ENCODE measurements at regions not wholly inside any gene's neighbourhood (a gene's known extent, or its start where the extent isn't known, plus 50 kb on each side); places are given as distances from the start of the nearest gene placed in this dataset.
"Not testable (repeated sequence)": the region's sequence is repeated elsewhere in the genome, so short reads cannot be mapped to it uniquely, and the experiment has no call there.

DNA sequence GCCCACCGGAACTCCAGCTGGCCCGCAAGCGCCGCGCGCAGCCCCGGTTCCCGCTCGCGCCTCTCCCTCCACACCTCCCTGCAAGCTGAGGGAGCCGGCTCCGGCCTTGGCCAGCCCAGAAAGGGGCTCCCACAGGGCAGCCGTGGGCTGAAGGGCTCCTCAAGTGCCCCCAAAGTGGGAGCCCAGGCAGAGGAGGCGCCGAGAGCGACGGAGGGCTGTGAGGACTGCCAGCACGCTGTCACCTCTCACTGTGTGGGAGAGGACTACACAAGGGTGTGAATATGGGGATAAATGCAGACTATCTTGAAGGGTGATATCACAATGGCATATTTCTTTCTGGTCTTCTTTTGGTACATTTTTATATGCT lies 158.3 kb upstream of the PPP1R3A start:
- not testable (repeated sequence) for DNase-seq

DNA sequence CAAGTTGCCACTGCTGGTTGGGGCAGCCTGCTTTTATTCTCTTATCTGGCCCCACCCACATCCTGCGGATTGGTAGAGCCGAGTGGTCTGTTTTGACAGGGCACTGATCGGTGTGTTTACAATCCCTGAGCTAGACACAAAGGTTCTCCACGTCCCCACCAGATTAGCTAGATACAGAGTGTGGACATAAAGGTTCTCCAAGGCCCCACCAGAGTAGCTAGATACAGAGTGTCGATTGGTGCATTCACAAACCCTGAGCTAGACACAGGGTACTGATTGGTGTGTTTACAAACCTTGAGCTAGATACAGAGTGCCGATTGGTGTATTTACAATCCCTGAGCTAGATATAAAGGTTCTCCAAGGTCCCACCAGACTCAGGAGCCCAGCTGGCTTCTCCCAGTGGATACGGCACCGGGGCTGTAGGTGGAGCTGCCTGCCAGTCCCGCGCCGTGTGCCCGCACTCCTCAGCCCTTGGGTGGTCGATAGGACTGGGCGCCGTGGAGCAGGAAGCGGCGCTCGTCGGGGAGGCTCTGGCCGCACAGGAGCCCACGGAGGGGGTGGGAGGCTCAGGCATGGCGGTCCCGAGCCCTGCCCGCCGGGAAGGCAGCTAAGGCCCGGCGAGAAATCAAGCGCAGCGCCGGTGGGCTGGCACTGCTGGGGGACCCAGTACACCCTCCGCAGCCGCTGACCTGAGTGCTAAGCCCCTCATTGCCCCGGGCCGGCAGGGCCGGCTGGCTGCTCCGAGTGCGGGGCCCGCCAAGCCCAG lies 157.8 kb upstream of the PPP1R3A start:
- DNase-seq: not testable (repeated sequence)

DNA sequence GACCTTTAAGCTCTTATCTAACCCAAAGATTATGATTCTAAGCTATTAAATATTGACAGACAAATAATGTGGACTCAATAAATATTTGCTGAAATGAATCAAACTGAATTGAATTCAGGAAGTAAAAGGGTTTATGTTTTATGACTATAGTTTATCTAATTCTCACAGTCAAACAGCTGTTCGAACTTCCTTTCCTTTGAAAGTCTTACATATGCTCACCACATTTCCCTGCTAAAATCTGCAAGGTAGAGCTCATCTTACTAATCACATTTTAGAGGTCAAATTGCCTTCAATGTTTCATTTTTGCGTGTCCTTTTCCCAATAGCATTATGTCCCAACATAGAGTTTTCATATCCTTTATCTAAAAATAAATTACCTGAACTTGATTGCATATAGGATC lies 154.9 kb upstream of the PPP1R3A start:
- no peak for DNase-seq

DNA sequence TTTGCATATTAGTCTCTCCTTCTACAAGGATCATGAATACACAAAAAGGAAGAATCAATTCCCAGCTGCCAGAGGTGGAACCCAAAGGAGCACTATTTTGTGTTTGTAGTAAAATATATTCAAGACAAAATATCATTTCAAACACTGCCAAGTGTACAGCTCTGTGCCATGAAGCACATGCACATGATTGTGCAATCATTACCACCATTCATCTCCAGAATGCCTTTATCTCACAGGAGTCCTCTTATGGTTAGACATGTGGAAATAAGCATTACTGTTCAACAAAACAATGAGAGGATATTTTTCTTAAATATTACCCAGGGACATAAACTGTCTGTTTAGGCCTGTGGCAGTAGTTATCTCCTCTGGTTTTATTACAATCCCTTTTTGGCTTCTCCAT lies 151.4 kb upstream of the PPP1R3A start:
- peak; percentile 64 for DNase-seq

DNA sequence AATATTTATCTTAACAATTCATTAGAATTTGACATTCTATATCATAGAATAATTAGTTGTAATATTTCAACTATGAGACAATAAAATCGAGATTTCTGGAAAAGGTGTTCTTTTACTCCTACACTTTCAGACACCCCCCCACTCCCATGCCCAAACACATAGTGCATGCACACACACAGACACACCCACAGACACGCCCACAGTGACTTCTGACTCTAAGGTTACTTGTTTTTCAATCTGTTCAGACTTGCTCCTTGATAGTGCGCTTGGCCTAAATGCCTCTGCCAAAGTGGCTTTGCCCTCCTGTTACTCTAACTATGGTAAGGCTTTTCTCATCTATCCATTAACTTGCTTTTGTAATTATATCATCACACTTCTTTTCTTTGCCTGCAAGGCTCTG lies 144.0 kb upstream of the PPP1R3A start:
- no peak for DNase-seq

DNA sequence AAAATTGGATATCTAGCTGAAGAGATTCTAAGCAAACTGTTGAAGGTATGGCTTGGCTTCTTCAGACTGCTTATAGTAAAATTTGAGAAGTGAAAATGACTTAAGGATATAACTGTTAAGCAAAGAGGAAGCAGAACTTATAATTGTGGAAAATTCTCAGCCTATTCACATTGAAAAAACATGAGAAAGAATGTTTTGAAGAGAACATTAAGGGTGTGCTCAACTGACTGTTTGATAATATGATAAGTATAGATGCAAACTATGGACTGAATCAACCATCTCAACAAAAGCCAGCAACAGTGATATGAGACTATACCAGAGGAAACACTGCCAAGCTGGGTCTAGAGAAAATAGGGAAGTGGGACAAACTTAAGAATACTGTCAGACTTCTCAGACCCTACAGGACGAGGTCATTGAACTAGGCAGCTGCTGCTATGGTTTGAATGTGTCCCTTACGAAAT lies 133.1 kb upstream of the PPP1R3A start:
- DNase-seq: no peak

DNA sequence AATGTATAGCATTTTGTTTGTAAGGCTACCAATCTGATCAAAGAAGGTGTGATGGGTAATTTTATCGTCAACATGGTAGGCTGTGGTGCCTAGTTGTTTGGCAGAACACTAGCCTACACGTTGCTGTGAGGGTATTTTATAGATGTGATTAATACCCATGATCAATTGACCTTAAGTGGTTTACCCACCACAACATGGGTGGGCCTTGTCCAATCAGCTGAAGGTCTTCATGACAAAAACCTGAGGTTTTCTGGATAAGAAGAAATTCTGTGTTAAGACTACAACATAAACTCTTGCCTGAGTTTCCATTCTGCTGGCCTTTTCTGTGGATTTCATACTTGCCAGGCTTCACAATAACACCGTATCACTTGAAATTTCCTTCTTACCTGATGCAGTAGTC lies 131.8 kb upstream of the PPP1R3A start:
- DNase-seq: no peak

DNA sequence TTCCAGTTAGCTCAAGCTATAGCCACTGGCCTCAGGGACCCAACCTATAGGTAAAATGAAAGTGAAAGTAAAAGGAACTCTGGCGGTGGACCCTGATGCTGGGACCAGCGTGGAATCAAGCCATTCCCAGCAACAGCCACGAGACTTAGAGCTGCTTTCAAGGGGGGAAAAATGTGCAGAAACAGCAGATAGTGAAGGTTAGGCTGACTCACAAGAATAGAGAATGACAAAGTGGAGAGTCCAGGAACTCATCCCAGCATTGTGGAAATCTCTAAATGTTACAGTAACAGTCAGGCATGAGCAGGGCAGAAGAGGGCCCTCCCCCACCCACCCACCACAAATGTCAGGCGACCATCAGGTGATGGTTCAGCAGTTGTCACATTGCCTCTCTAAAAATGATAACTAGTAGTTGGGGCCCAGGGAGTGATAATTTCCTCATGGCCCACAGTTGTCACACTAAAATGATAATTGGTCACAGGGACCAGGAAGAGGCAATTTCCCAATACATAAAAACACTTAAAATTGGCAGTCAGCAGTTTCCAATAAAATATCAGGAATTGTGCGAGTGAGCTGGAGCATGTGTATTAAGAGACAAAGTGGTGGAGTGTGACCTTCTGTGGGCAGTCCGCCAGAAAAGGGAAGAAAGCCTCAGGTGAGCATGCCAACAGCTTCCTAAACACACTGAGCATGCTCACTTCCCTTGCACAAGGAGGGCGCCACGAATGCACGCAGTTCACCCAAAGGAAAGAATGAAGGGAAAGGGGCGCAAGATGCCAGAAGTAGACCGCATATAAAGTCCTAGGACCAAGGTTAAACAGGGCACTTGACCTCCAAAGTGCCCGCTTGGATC lies 129.8 kb upstream of the PPP1R3A start:
- DNase-seq: peak; percentile 17

DNA sequence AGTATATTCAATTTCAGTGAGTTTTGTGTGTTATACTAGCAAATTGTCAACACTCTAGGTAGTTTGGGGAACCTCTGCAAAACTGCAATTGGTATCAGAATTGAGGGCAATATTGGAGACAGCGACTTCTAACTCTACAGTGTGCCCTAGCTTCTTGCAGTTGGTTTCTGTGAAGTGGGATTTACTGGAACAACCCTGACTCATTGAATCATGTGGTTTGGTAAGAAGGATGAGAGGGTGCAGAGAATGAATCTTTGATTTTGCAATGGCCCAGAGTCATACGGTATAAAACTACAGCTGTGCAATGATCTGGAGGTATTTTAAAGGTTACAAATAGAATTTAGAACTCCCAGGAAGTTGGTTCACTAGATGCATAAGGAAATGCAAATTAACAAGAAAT lies 129.1 kb upstream of the PPP1R3A start:
- DNase-seq: peak; percentile 64

DNA sequence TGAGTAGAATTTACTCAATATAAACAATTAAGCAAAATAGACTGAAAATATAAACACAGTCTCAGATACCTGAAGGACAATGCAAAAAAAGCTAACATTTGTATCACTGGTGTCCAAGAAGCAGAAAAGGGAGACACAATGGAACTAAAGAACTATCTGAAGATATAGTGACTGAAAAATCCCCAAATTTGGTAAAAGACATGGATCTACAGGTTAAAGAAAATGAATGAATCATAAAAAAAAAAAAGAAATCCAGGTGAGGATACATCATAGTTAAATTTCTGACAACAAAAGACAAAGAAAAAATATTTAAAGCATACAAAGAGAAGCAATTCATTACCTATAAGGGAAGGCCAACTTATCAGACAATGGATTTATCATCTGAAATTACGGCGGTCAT lies 114.7 kb upstream of the PPP1R3A start:
- no peak for DNase-seq

DNA sequence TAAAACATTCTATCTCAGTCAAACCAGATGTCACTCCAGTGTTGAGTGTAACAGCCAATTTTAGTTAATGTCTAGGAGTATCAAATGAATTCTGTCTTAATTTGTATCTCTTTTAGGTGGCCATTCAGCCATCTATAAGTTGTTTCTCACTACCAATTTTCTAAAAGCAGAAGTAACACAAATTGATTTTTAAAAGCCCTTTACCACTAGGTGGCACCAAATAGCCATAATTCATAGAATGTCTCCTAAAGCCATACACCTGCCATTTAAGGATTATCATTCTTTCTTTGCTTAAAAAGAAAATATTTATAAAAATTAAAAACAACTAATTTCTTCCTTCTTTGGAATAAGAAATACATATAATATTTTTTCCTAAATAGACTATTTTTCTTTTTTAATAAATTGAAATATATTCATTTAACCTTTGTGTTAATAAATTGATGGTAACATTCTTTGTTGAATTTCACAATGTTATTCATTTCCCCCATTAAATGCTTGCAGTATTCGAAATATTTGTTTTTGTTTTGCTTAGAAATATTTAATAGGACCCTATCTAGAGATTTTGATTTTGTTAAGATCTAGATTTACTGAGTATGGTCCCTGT lies 107.8 kb upstream of the PPP1R3A start:
- peak; percentile 9 for DNase-seq

DNA sequence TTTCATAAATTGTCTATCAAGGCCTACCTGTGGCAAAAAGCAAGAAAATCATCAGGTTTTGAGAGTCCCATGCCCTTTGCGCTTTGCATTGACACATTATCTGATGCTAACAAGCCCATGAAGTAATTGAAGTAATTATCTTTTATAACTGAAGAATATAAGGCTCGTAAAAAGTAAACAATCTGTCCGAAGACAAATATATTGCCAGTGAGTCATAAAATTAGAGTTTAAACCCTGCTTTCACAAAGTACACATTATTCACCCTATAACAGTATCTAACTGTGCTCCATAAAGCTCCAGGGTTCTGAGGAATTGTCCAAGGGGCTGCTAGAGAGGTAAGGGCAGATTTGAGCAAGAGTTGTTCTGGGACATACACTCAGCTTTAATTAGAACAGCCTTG lies 102.3 kb upstream of the PPP1R3A start:
- no peak for DNase-seq

DNA sequence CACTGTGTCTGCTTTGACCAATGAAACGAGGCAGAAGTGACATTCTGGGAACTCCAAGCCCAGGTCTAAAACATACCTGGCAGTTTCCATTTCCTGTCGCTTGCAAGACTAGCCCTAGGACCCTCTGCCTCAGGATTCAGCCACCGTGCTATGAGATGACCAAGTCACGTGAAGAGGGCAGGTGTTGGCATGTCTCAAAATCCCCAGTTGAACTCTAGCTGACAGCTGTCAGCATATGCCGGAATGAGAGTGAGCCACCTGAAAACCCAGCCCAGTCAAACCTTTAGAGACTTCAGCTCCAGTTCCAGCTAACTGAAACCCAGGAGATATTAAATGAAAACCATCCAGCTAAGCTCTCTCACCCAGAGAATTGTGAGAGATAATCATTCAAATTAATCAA lies 89.9 kb upstream of the PPP1R3A start:
- DNase-seq: no peak

DNA sequence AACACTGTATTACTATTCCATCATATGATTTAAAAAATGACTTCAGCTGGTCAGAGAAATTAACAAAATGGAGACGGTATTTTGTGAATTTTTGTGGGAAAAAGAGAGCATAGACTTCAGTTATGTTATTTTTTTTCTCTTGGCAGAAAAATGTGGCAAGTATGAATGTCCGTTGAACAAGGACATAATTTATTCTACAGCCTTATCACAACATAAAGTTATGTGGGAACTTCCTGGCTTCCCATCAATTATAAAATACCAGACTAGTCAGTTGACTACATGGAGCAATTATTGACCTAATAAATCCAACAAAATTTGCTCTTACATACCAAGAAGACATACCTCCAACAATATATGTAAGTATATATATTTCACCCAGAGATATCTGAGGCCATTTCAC lies 88.6 kb upstream of the PPP1R3A start:
- DNase-seq: peak; percentile 19

DNA sequence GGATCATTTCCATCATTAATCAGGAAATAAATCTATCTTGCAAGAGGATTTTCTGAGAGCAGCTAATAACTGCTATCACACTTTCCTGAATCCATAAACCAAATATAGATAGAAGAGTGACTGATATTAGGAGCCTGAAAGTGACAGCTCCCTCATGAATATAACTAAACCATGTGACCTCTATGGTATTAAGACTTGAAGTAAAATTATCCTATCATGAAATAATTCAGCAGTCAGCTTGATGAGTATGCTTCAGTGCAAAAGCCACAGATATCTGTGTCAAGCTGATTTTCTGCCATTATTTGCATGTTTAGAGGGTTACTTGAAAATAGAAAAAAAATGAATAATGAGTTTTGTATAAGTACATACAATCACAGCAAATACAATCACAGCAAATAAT lies 80.1 kb upstream of the PPP1R3A start:
- no peak for DNase-seq

DNA sequence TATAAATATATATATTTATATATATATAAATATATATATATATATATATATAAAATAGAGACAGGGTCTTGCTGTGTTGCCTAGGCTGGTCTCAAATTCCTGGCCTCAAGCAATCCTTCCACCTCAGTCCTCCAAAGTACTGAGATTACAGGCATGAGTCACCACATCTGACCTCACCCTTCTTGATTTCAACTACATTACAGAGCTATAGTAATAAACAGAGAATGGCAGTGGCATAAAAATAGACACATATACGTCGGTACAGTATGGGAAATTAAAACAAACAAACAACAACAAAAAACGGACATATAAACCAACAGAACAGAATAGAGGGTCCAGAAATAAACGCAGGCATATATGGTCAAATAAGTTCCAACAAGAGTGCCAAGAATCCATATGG lies 77.6 kb upstream of the PPP1R3A start:
- DNase-seq: peak; percentile 9

DNA sequence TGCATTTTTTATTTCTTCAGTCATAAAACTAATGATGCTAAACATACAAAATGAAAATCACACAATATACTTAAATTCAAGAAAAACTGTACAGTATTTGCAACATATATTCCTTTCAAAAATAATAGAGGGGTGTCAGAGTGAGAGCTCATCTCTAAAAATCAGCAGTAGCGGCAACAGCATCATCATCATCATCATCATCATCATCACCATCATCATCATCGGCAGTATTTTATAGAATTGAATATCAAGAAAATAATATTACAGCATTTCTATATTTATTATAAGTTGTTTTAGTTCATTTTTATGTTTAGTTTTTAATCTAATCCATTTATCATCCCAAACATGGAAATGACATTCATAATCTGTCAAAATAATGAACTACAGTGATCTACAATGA lies 67.4 kb upstream of the PPP1R3A start:
- DNase-seq: no peak

DNA sequence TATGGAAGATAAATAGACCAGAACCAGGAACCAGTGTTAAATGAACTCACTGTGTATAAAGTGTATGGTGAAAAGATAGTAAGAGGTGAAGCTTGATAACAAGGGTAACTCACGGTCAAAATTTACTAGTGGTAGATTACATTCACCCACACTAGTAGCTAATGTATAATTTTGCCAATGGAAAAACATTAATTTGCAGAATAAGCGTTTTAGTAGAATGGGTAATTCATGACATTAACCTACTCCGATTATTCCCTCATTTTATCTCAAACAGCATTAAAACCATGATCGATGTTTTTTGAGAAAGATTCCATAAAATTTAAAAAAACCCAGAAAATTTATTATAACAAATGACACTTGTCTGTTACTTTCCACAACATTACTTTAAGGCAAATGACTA lies 57.7 kb upstream of the PPP1R3A start:
- no peak for DNase-seq

DNA sequence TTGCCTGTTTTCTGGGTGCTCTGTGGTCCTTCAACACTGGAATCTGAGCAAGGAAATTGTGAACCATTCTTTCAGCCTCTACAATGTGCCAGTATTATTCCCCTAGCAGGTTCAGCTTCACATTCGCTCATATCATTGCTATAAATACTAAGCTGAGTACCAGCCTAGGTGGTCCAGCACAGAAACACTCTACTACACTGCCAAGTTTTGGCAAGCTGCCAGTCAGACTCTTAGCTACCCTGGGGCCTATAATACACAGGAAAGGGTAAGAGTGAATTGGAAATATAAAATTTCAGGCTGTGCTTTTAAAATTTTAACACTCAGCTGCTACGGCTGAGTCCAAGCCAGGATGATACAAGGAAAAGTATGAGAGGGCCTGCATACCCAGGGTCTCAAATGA lies 49.9 kb upstream of the PPP1R3A start:
- no peak for DNase-seq
